ENCODE measurements at regions not wholly inside any gene's neighbourhood (a gene's known extent, or its start where the extent isn't known, plus 50 kb on each side); places are given as distances from the start of the nearest gene placed in this dataset.

- intact Hi-C loops (cut with micrococcal nuclease) (no loop called here), in situ Hi-C loops (cut with MboI) (no loop called here)
- no TSS peak for BruUV-seq (replicated peaks)
- ATAC-seq (no peak), DNase-seq (ENCODE audit: extremely low read depth in 1 of 4, low spot score in 3 of 4) (no peak), FAIRE-seq (no peak)
- ChIA-PET CTCF (ENCODE audit: low intra/inter-chr PET ratio) (no interaction called here), POLR2A (no interaction called here)
- no peaks in the 10 kb centered on the region for H3K27me3 ChIP-seq (ENCODE audit: control insufficient read depth in 2 of 2, insufficient read depth in 2 of 2, low read length in 2 of 2)
- H3K9me1 ChIP-seq (ENCODE audit: control insufficient read depth, insufficient read depth, low read length) = no peaks in the 10 kb centered on the region
- no peaks in the 10 kb centered on the region for H3K4me1 ChIP-seq (replicated peaks in 1 of 2; ENCODE audit: control insufficient read depth in 2 of 2, insufficient read depth in 2 of 2, low read length in 2 of 2)
- WGBS (ENCODE audit: insufficient coverage, low coverage, missing lambda C conversion rate) = 0% methylated on average over 1 of the region's 2 CpGs
- H2AFZ ChIP-seq (ENCODE audit: low read depth, low read length) = no peak overlapping the region
- H3K79me2 ChIP-seq (ENCODE audit: control insufficient read depth, insufficient read depth, low read length) = no peaks in the 10 kb centered on the region
- H3K36me3 ChIP-seq (ENCODE audit: control insufficient read depth, insufficient read depth, low read length) = no peaks in the 10 kb centered on the region
- no peak overlapping the region for H3K4me3 ChIP-seq
- no peak overlapping the region for H3K27ac ChIP-seq (ENCODE audit: extremely low read depth, low read depth, low read length)
- no peaks in the 10 kb centered on the region for H4K20me1 ChIP-seq (replicated peaks; ENCODE audit: control insufficient read depth, insufficient read depth, low read length)
- H3K9ac ChIP-seq (ENCODE audit: insufficient read depth in 1 of 2, low read depth in 2 of 2, low read length in 2 of 2) = no peak overlapping the region
- no peak overlapping the region for H3K4me2 ChIP-seq (ENCODE audit: insufficient read depth, low read length)
- H3K9me3 ChIP-seq (replicated peaks; ENCODE audit: control insufficient read depth, insufficient read depth, low read depth, low read length) = no peaks in the 10 kb centered on the region
- no peak for TF ChIP-seq TFAP4 (CRISPR knock-in tag; IDR thresholded peaks at IDR 0.05; ENCODE audit: borderline replicate concordance)
- TF ChIP-seq SMARCA5 (IDR thresholded peaks at IDR 0.05) = no peak
- no peak for TF ChIP-seq CBX1 (IDR thresholded peaks at IDR 0.05; ENCODE audit: low read depth)
- no peak for TF ChIP-seq EGR1 (conservative IDR thresholded peaks at IDR 0.05)
- TF ChIP-seq NR0B1 (IDR thresholded peaks at IDR 0.05; ENCODE audit: partially characterized antibody) = no peak
- TF ChIP-seq MTA2 (IDR thresholded peaks at IDR 0.05; ENCODE audit: low read depth) = no peak
- no peak for TF ChIP-seq HDAC8 (tag; IDR thresholded peaks at IDR 0.05)
- TF ChIP-seq BHLHE40 (IDR thresholded peaks at IDR 0.05; ENCODE audit: low read length) = no peak
- TF ChIP-seq FOXK2 (conservative IDR thresholded peaks at IDR 0.05 in 1 of 2, IDR thresholded peaks at IDR 0.05 in 1 of 2; ENCODE audit: low read depth in 2 of 2) = no peak
- no peak for TF ChIP-seq SRSF3 (IDR thresholded peaks at IDR 0.05; ENCODE audit: insufficient read depth, low read length)
- TF ChIP-seq ESRRA (IDR thresholded peaks at IDR 0.05; ENCODE audit: borderline replicate concordance, low read depth) = no peak
- no peak for TF ChIP-seq ZBTB1 (CRISPR knock-in tag; IDR thresholded peaks at IDR 0.05; ENCODE audit: borderline replicate concordance, low read depth)
- no peak for TF ChIP-seq ZNF407 (IDR thresholded peaks at IDR 0.05; ENCODE audit: low read depth)
- TF ChIP-seq MYNN (IDR thresholded peaks at IDR 0.05) = no peak
- TF ChIP-seq MYNN (CRISPR knock-in tag; IDR thresholded peaks at IDR 0.05) = no peak
- TF ChIP-seq EP300 (IDR thresholded peaks at IDR 0.05; ENCODE audit: low read length) = no peak
Observed at GRCh38 chr2:222071911-222072310, 226.9 kb downstream of the PAX3 start.

Data from K562 (cell line).